LoVo (cell line): ENCODE measurements at regions not wholly inside any gene's neighbourhood (a gene's known extent, or its start where the extent isn't known, plus 50 kb on each side); places are given as distances from the start of the nearest gene placed in this dataset.

Source experiments
- DNase-seq: peaks from one replicate; pipeline ENCODE4 v3.0.0-alpha.2; 2016; ENCODE audit warnings: low spot score

DNA sequence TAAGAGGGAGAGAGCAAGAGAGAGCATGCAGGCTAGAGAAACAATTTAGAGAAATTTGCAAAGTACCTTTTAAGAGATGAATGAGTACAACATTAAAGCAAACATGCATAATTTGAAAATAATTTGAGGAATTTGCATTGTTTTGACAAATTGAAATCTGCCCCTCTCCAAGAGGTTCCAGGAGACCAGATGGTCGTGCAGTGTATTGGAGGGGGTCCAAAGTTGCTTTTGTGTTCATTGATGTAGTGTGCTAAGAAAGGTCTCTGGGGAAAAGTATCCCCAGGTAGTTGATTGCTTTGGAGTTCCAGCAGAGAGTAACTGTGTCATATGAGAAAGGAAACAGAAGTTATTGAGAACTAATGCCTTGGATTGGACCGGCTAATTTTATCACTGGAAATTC lies 635.0 kb upstream of the TENM3 start:
- no peak for DNase-seq

DNA sequence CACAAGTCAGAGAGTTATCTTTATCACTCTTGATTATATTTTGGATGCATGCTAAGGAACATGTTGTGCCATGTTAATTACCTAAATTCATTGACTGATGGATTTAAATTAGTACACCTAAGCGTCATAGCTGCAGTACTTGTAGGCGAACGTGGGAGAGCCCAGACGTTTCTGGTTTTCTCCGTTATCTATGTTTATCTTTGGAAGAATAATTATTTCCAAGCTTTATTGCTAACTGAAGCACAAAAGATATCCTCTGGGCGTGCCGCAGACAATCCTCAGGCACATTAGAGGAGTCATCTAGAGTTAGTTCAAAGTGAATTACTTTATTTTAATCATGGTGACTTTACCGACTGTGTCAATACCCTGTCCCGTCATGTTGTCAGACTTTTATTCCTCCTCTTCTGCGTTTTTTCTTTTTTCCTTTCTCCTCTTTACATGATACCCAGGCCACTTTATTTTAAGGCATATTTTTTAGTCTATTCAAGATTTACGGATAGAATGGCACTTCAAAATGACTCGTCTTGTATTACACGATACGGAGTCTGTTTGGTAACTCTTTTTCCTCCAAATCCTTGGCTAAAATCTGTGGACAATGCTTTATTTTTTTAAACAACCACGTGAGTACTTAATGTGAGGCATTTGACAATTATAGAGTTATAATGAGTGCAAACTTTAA lies 632.0 kb upstream of the TENM3 start:
- no peak for DNase-seq

DNA sequence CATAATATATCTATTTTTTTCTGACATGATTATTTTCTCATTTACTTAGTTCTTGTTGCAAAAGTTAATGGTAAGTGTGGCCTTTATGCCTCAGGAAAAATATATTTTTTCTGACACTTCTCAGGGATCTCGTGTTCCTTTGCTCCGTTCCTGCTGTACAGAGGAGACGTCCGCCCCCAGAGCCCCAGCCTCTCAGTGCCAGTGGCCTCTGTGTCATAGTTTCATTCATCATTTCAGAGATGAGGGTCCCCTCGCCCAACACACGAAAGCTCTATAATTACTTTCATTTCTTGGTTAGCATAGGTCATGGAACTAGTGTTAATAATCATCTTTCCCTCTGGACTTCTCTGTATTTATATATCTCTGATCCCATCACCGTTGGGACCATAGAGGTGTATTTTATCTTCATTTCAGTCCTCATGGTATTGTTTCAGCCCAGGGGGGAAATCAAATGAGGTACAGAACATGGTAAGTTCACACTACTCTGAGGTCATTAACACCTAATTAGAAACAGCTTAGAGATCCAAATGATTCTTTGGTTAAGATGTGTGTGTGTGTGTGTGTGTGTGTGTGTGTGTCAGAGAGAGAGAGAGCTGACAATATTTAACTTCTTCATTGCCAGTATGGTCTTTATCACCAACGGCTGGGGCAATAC lies 631.1 kb upstream of the TENM3 start:
- no peak for DNase-seq

DNA sequence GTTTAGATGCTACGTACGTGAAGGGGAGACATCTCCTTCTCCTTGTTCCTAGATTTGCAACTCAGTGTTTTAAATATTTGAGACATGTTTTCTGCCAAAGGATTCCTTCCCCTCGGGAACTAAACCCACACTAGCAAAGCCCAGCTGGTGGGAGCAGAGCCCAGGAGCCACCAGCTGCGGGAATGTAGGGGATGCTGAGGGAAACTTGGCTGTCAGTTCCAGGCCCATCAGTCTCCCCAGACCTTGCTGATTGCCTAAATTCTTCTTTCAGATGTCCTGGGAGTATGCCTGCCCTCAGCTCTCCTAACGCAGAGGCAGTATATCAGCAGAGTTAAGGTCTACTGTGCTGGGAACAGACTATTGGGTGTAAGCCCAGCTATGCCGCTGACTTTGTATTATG lies 630.0 kb upstream of the TENM3 start:
- no peak for DNase-seq

DNA sequence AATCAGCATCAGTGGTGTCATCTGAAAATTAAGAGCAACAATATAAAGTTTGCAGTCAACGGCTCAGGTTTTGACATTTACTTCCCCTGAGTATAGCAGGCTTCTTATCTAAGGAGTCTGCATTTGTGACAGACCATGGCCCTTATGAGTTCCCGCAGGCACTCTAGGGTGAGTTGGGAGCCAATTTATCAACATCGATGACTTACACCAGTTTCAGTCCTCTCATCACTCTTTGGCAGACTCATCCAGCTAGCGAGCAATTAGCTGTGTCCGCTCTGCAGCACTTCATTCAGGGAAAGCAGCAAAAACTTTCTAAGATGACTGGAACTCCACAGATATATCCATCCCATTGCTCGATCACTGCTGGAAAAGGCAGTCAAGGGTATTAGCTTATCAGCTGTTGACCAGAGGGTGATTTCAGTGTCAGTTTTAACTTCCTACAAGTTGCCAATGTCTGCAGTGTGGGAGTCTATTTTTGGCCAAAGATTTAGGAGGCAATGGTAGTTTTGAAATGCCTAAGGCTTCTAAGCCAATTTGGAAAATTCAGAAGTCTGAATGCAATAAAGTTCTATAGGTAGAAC lies 625.1 kb upstream of the TENM3 start:
- DNase-seq = no peak

DNA sequence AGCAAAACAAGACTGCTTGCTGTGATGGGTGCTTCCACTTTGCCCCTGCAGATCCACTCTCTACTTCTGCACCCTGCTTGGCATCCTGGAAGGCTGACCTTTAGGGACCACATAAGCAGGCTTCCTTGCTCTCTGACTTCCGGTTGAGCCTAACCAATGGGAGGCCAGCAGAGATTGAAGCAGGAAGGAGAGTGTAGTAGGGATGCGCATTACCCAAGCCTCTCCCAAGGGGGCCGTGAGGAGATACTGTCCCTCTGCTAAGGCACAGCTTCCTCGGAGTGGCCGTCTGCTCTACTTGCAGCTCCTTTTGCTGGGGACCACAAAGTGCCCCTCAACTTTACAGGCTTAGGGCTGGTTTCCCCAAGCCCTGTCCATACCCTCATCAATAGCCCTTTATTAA lies 624.3 kb upstream of the TENM3 start:
- no peak for DNase-seq

DNA sequence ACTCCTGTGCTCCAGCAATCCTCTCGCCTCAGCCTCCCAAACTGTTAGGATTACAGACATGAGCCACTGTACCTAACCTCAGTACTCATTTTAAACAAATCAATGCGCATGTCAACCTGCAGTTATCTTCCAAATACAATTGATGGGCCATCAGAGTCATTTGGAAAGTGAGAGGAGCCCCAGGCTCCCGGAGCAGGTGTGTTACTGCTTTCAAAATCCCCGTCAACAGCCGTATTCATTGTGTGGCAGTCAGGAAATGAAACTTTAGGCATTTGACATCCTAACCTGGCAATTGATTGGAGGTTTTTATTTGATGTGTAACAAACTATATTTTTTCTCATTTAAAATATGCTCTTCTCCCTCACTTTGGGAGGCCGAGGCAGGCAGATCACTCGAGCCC lies 623.6 kb upstream of the TENM3 start:
- no peak for DNase-seq

DNA sequence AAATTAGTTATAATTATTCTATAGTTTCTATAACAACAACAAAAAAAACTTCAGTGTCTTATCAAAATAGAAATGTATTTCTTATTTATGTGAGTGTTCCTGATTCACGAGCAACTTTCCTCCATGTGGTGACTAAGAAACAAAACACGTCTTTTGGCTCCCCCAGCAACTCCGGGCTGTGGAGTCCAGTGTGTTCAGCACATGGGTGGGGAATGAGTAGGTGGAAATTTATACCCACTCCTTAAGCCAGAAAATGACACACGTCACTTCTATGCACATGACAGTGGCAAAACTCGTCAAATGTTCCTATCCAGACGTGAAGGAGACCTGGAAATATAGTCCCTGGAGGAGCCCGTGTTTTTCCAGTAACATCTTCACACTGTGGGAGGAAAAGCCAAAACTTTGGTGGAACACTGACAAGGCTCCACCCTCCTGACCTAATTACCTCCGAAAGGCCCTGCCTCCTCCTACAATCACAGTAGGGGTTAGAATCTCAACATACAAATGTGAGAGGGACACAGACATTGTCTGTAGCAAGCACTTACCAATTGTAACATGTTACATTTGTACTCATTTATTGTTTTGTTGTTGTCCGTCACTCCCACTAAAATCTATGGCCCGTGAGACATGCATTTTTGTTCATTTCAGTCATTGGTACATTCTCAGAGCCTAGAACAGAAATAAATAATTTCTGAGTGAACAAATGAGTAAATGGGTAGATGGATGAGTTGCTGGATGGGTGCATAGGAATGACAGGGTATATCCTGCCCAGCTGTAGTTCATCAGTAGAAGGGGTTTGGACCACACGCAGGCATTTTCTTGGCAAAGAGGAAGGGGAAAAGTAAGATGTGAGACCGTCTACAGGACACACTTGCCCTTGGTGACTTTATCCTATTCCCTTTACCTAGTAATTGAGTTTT lies 605.8 kb upstream of the TENM3 start:
- DNase-seq = no peak

DNA sequence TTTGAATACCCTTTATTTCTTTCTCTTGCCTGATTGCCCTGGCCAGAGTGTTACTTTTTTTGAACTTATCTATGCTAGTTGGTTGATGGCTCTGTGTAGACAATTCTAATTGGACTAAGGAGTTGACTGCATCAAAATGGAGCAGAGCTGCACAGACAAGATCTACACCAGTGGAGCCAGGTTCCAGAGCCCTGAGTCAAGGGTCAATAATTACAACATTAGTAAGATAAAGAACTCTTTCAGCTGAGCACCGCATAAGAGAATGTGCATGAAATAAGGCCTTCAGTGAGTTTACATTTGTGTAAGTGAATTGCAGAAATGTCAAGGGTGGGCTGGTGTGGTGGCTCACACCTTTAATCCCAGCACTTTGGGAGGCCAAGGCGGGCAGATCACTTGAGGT lies 599.7 kb upstream of the TENM3 start:
- DNase-seq = no peak

DNA sequence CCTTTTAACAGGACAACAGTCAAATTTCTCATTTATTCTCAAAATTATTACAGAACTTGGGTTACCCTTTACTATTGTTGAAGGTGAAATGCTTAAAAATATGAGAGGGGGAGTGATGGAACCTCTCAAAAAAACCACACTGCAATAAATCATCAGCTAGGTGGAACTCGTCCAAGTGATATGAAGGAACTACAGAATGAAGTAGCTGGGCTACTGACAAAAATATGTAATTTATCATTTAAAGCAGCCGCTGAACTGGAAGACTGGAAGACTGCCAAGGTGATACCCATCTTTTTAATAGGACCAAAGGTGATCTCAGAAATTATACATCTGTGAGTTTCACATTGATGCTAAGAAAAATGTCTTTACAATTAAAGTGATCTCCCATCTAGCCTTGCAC lies 597.7 kb upstream of the TENM3 start:
- no peak for DNase-seq

DNA sequence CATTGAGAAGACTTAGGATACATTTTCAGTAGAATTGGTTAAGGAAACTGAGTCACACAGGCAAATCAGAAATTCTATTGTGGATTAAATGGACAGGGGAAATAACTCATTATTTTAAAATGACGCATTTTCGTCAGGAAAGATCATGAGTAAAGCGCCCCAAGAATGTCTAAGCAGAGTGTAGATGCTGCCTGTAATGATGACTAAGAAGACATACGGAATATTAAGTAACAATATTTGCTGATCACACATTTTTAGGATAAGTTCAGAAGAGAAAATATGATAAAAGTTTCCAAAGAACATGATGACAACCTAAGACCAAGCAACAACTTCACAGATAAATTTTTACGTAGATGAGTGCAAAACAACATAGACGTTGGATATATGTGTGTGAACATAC lies 596.3 kb upstream of the TENM3 start:
- DNase-seq = no peak

DNA sequence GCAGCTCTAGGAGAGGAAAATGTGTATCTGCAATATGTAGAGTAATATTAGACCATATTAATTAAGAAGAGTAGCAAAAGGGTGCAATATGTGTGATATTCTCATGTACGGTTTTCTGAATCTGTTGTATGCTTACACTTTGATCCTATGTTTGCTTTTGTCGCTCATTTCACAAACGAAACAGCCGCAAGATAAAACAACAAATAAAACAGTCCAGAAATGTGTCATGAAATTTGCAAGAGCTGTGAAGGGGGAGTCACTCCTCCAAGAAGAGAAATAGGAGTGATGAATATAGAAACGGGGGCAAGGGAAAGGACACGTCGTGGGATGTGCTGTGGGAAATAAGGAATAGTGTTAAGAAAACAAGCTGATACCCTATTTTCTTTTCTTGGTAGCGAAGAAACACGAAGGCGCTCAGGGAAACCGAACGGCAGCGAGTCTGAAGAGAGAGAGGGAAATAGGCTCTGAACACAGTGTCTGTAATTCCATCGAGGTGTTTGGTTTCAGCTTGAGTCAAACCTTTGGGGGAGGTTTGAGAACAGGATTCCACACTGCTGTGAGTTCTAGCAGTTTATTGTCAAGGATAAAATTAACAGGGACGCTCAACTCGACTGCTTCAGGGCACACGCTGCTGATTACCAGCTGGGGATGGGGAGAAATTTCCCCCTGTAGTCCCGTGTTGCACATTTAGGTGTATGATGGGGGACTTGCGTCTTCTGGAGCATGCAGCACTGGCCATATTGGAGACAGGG lies 595.6 kb upstream of the TENM3 start:
- no peak for DNase-seq

DNA sequence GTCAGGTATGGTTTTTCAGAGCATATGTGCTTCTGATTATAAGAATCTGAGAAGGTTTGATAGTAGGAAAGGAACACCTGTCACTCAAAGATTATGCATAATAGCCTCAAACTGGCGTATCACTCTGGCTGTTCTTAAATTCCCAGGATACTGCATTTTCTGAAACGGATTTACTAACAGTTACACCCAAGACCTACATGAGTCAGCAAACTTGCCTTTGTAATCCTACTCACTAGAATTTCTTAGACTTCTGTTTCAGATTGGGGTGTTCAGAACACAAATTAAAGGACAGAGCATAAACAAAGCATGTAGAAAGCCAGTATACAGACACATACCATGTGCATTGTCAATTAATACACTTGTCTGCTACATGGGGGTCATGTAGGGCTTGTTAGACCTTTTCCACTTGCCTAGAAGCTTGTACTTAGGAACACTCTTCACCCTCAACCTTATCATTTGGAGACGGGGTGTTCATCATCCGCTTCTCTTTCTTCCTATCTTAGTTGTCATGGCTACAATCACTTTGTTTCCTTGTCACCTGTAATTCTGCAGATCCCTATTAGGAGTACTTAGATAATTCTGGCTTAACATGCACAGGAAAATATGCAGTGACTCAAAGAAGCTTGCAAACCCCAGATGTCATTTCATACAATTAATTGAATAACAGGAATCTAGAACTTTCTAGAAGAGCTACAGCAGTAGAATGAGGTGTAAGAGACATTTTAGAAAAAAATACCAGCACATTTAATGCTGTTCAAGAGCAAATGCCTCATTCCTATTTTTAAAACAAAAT lies 593.0 kb upstream of the TENM3 start:
- DNase-seq = no peak

DNA sequence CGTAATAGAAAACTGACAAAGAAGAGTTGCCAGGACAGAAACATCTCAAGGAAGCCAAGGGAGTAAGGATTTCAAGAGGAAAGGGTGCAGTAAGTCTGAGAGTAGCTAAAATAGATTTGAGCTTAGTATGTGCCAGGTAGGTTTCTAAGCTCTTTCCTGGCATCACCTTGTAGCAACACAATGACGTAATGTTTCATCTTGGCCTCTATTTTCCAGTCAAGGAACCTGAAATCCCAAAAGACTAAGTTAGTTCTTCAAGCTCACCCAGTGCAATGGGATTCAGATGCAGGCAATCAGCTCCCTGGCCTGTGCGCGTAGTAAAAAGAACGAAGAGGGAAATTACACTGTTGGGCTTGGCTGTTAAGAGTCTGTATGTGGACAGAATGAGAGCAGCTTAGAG lies 586.5 kb upstream of the TENM3 start:
- DNase-seq = no peak

DNA sequence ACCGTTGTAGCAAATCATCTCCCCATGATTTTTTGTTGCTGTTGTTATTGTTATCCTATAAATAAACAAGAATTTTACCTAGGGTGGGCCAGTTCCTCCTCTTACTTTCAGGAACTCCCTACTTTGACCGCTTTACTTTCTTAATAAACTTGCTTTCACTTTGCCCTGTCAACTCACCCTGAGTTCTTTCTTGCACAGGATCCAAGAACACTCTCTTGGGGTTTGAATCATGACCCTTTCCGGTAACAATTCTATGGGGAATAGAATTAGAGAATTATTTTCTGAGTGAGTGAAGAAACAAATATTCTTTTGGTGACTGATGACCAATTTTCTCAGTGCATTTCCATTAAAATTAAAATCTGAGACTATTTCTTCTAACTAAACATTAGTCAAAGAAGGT lies 584.0 kb upstream of the TENM3 start:
- DNase-seq = no peak

DNA sequence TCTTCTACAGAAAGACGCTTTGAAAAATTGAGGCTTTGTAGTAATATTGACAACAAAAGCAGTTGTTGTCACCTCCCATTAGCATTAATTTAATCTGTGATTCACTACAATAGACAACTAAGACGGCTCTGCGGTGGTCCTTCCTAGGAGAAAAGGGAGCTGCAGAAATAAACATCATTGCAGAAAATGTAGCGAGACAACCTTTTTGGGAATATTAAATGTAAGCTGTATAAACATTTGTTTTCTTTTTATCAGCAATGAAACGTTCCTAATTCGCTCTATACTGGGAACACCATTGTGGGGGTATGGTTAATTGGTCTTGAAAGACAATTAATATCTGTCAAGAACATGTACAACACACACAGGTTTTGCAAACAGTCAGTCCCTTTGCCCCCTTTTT lies 583.3 kb upstream of the TENM3 start:
- no peak for DNase-seq

DNA sequence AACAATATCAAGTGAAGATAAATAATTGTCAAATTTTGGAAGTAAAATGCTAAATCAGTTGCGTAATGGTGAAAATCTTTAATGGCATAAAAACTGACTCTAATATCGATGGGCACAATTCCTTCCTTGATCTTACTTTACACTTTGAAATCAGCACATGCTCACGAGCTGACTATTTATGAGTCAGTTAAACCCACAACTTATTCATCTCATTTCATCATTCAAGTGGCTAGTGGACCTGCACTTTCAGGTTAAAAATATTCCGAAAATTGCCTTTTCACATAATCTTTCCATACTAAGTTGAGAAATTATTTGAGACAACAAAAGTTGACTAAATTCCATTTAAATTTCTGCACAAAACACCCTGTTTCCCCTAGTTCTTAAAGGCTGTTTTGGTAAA lies 582.1 kb upstream of the TENM3 start:
- no peak for DNase-seq

DNA sequence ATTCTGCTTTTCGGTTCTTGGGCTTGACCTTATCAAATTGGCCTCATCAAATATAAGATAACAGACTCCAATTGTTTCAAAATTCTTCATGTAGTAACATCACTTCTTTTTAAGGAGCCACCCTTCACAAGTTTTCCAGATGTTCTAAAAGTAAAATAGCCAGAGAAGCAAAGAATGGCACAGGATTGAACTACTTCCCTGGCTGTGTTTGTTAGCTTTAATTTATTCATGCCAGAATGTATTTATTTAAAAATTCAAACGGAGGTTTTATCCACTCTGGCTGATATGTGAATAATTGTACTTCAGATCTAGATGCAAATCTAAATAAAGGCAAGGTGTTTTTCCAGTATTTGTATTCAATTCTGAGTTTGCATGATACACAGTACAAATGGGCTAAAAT lies 581.3 kb upstream of the TENM3 start:
- no peak for DNase-seq

DNA sequence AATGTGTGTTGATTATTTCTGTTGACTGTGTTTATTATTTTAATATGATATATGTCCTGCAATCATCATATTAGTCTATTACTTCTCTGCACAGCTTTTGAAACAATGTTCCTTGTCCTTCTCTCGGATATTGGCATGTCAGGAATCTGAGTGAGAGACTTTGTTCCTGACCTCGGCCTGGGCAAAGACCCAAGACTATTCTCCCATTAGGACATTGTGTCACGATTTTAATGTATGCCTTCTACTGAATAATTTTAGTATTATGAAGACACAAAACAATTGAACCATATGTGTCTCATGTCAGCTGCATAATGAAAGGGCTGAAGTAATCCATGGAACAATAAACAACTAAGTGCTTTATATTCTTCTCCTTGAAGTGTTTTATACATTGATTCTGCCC lies 580.8 kb upstream of the TENM3 start:
- DNase-seq = no peak

DNA sequence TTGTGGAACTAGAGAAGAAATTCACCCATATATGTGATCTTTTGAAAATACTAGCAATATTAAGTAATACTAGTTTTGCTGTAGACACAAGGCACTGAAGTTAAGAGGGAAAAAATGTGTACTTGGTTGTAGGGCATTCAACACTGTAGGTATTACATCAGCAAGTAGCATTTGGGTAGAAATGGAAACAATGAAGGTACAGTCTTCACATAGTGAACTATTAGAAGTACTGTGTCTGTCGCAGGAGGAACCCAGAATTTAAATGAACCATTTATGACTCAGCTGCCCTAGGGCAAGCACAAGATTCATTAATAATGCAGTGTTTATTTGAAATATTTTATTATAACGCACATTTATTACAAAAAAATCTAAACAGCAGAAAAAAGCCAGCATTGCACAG lies 572.7 kb upstream of the TENM3 start:
- DNase-seq = no peak

DNA sequence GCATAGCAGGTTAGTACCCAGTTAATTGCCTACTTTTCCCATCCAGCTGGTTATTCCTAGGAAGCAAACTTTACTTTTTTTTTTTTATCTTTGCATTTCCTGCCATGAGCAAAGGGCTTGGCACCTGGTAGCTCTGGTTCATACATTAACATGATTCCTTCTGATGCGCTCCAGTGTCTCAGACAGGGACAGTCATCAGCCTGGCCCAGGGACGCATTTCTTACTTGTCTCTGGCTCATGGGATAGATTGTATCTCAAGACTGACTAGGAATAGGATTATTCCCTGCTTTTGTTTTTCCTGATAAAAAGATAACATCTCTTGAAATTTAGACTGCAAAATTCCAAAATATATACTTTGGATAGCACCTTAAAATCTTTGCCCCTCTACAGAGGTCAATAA lies 571.5 kb upstream of the TENM3 start:
- no peak for DNase-seq
